Sigmoid colon (tissue), 6 donors: ENCODE measurements at regions not wholly inside any gene's neighbourhood (a gene's known extent, or its start where the extent isn't known, plus 50 kb on each side); places are given as distances from the start of the nearest gene placed in this dataset.

ENCODE experiments used
- DNase-seq: peaks from one replicate; pipeline ENCODE4 v3.0.0-alpha.2; 2019
- H3K27ac ChIP-seq, 4 donors: fragments of 200-600 bp; sonication (generic); one replicate each; pipeline ENCODE4 v1.5.1; 2016 to 2019; ENCODE audit warnings: mild to moderate bottlenecking in 1 of 4
- H3K27me3 ChIP-seq, 3 donors: fragments of 200-600 bp; sonication (generic); one replicate each; pipeline ENCODE4 v1.5.1; 2019; ENCODE audit warnings: mild to moderate bottlenecking in 1 of 3
- H3K36me3 ChIP-seq, 4 donors: fragments of 200-600 bp; sonication (generic); one replicate each; pipeline ENCODE4 v1.5.1; 2016 to 2019
- H3K4me1 ChIP-seq, 4 donors: fragments of 200-600 bp; sonication (generic); one replicate each; pipeline ENCODE4 v1.5.1; 2017 to 2019
- H3K4me3 ChIP-seq, 4 donors: fragments of 200-600 bp; sonication (generic); one replicate each; pipeline ENCODE4 v1.5.1; 2017 to 2019; ENCODE audit warnings: mild to moderate bottlenecking in 2 of 4, moderate library complexity in 1 of 4
- H3K9me3 ChIP-seq, 4 donors: fragments of 200-600 bp in 3 of 4; sonication (generic) in 3 of 4; one replicate each; pipeline versions ENCODE4 v1.5.1 to v1.6.1; 2013 to 2019
- EP300 ChIP-seq, 4 donors: sonication (generic); formaldehyde crosslinking; IDR thresholded peaks; one replicate each; pipeline ENCODE4 v1.6.1; 2017; ENCODE audit warnings: antibody characterized with exemption in 4 of 4
- POLR2A ChIP-seq, 2 donors: fragments of 450-650 bp; IDR thresholded peaks; one replicate each; pipeline ENCODE4 v1.6.1; 2016; ENCODE audit warnings: antibody characterized with exemption in 2 of 2, mild to moderate bottlenecking in 2 of 2, moderate library complexity in 2 of 2
- POLR2AphosphoS5 ChIP-seq, 4 donors: sonication (generic); formaldehyde crosslinking; IDR thresholded peaks; one replicate each; pipeline ENCODE4 v1.6.1; 2017; ENCODE audit warnings: antibody characterized with exemption in 4 of 4
- WGBS, 2 donors: extraction: QIAGEN DNeasy Blood & Tissue Kit; methylation state at CpG; one replicate each; pipeline ENCODE4 v1.1.7; 2013; 5-methylcytosine and 5-hydroxymethylcytosine counted together
- intact Hi-C: fragments of 100-400 bp; cut with DNase I; formaldehyde crosslinking; loops from one replicate; pipeline ENCODE4 v1.15.1; 2023
- TF ChIP-seq, protein P1 (sequence below), 4 experiments: fragments of 450-650 bp in 3 of 4; fragments of 200-600 bp in 1 of 4; IDR thresholded peaks; one replicate each; pipeline ENCODE4 v1.5.1; 2016 to 2019; ENCODE audit warnings: antibody characterized with exemption in 4 of 4, mild to moderate bottlenecking in 3 of 4, moderate library complexity in 2 of 4
- donor health status: healthy with polysubstance abuse.
- donor health status: healthy.

- 58 to 97% methylated on average over 1 of the region's 1 CpG for WGBS, 2 donors
- H3K27ac ChIP-seq, result no peak overlapping the region
- TF ChIP-seq EP300 (IDR thresholded peaks at IDR 0.05) (no peak), POLR2A (IDR thresholded peaks at IDR 0.05) (no peak), POLR2AphosphoS5 (IDR thresholded peaks at IDR 0.05) (no peak)
- TF ChIP-seq, protein P1, sequence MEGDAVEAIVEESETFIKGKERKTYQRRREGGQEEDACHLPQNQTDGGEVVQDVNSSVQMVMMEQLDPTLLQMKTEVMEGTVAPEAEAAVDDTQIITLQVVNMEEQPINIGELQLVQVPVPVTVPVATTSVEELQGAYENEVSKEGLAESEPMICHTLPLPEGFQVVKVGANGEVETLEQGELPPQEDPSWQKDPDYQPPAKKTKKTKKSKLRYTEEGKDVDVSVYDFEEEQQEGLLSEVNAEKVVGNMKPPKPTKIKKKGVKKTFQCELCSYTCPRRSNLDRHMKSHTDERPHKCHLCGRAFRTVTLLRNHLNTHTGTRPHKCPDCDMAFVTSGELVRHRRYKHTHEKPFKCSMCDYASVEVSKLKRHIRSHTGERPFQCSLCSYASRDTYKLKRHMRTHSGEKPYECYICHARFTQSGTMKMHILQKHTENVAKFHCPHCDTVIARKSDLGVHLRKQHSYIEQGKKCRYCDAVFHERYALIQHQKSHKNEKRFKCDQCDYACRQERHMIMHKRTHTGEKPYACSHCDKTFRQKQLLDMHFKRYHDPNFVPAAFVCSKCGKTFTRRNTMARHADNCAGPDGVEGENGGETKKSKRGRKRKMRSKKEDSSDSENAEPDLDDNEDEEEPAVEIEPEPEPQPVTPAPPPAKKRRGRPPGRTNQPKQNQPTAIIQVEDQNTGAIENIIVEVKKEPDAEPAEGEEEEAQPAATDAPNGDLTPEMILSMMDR (IDR thresholded peaks at IDR 0.05), result no peak
- H3K4me3 ChIP-seq, result no peak overlapping the region
- H3K36me3 ChIP-seq, result no peaks in the 10 kb centered on the region
- no peaks in the 10 kb centered on the region for H3K9me3 ChIP-seq
- H3K27me3 ChIP-seq, result no peaks in the 10 kb centered on the region
- intact Hi-C loops, result no loop called here
- peaks cover 0 to 5% (median 3%) of the 10 kb centered on the region in 4 donors for H3K4me1 ChIP-seq
- no peak for DNase-seq
These were observed 365.9 kb upstream of the ZFHX3 start for GRCh38 chr16:73413830-73414190.

DNA sequence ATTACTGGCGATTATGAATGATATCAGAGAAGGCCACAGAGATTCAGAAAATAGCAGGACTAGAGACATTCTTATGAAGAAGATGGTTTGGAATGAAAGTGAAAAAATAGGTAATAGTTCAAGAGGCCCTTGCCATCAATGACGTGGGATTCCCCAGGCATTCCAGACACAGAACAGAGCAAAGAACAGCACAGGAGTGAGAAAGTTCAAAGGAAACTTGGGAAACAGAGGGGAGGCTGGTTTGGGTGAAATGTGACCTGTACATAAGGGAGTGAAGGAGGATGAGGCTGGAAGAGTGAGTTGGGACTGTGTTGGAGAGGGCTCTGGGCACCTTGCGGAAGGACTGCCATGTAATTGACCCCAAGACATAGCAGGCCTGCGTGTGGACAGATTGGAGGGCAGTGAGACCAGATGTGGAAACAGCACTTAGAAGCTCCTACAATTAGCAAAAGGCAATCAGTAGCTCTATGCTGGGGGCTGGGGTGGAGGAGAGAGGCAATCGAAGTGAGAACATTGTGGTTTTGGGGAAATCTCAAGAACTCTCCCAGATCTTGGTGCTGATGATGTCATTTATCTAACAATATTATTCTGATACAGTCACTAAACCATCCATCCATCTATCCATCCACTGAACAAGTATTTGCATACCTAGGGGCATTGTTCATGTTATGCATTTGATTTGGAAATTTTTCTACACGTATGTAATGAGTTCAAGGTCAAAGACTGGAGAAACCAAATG lies 365.3 kb upstream of the ZFHX3 start:
- Histone ChIP-seq H3K27ac (no peak overlapping the region), H3K9me3 (no peaks in the 10 kb centered on the region), H3K36me3 (no peaks in the 10 kb centered on the region), H3K4me1 (peaks cover 0 to under 1% (median 0%) of the 10 kb centered on the region in 4 donors), H3K4me3 (no peak overlapping the region), H3K27me3 (no peaks in the 10 kb centered on the region)
- 87% methylated on average over 6 of the region's 6 CpGs for WGBS, 2 donors
- no peak for TF ChIP-seq POLR2AphosphoS5 (IDR thresholded peaks at IDR 0.05)
- TF ChIP-seq, protein P1 (IDR thresholded peaks at IDR 0.05), result no peak
- no peak for TF ChIP-seq EP300 (IDR thresholded peaks at IDR 0.05)
- TF ChIP-seq POLR2A (IDR thresholded peaks at IDR 0.05), result no peak
- DNase-seq, result no peak
- intact Hi-C loops, result no loop called here

GRCh38 chr16:73412416-73412815 lies 364.5 kb upstream of the ZFHX3 start:
- no peaks in the 10 kb centered on the region for H3K27me3 ChIP-seq
- H3K9me3 ChIP-seq, result no peaks in the 10 kb centered on the region
- no peak overlapping the region for H3K27ac ChIP-seq
- H3K4me3 ChIP-seq, result no peak overlapping the region
- H3K4me1 ChIP-seq, result no peaks in the 10 kb centered on the region
- TF ChIP-seq EP300 (IDR thresholded peaks at IDR 0.05), result no peak
- WGBS, 2 donors, result 93 to 94% methylated on average over 7 of the region's 7 CpGs
- intact Hi-C loops, result no loop called here
- H3K36me3 ChIP-seq, result no peaks in the 10 kb centered on the region
- no peak for DNase-seq

- TF ChIP-seq POLR2A (IDR thresholded peaks at IDR 0.05), result no peak
- TF ChIP-seq, protein P1 (IDR thresholded peaks at IDR 0.05), result no peak
- TF ChIP-seq EP300 (IDR thresholded peaks at IDR 0.05), result no peak
- no peak for TF ChIP-seq POLR2AphosphoS5 (IDR thresholded peaks at IDR 0.05)
- no peak for DNase-seq
- H3K9me3 ChIP-seq, result no peaks in the 10 kb centered on the region
- H3K36me3 ChIP-seq, result no peaks in the 10 kb centered on the region
- intact Hi-C loops, result no loop called here
- H3K4me1 ChIP-seq, result no peaks in the 10 kb centered on the region
- H3K27ac ChIP-seq, result no peak overlapping the region
- no peak overlapping the region for H3K4me3 ChIP-seq
- H3K27me3 ChIP-seq, result no peaks in the 10 kb centered on the region
- 88 to 91% methylated on average over 6 of the region's 6 CpGs for WGBS, 2 donors
These were observed 360.8 kb upstream of the ZFHX3 start for GRCh38 chr16:73408716-73409115.

DNA sequence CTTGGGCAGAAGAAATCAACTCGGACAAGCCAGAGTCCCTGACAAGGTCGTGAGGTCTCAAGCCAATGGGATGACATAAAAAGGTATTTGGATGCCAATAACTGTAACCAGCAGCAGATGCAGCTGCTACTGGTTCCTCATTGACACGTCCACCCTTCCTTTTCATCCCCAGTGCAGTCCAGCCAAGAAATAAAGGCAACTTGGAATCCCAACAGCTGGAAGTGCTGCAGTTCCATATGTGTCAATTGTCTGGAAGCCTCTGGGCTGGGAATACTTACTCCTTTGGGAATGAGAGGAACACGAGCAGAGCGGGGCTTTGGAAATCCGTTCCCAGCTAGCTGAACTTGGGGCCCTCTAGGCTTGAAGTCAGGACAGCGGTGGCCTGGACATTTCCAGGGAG lies 360.4 kb upstream of the ZFHX3 start:
- Histone ChIP-seq H3K27ac (no peak overlapping the region), H3K4me3 (no peak overlapping the region), H3K27me3 (no peaks in the 10 kb centered on the region), H3K4me1 (no peaks in the 10 kb centered on the region), H3K9me3 (no peaks in the 10 kb centered on the region), H3K36me3 (no peaks in the 10 kb centered on the region)
- TF ChIP-seq POLR2AphosphoS5 (IDR thresholded peaks at IDR 0.05) (no peak), EP300 (IDR thresholded peaks at IDR 0.05) (no peak), POLR2A (IDR thresholded peaks at IDR 0.05) (no peak)
- TF ChIP-seq, protein P1 (IDR thresholded peaks at IDR 0.05), result no peak
- intact Hi-C loops, result no loop called here
- 74 to 87% methylated on average over 7 of the region's 7 CpGs for WGBS, 2 donors
- no peak for DNase-seq
